ENCODE measurements at regions not wholly inside any gene's neighbourhood (a gene's known extent, or its start where the extent isn't known, plus 50 kb on each side); places are given as distances from the start of the nearest gene placed in this dataset.

- Histone ChIP-seq H3K36me3 (ENCODE audit: insufficient read depth, low read length) (no peaks in the 10 kb centered on the region), H3K4me3 (ENCODE audit: low read length) (no peak overlapping the region), H3K4me1 (ENCODE audit: insufficient read depth, low read length) (no peaks in the 10 kb centered on the region), H3K9me3 (ENCODE audit: control insufficient read depth in 1 of 2, insufficient read depth in 1 of 2, low read length in 2 of 2) (peaks cover 0 to 4% of the 10 kb centered on the region in 2 experiments), H3K27ac (ENCODE audit: low read depth in 1 of 2, low read length in 2 of 2) (no peak overlapping the region), H3K27me3 (ENCODE audit: control insufficient read depth in 1 of 2, insufficient read depth in 2 of 2, low read length in 2 of 2) (no peaks in the 10 kb centered on the region)
- Mint-ChIP-seq H3K4me1 (ENCODE audit: low read depth) (no peaks in the 10 kb centered on the region), H3K4me3 (no peak overlapping the region), H3K9me3 (peaks cover 3% of the 10 kb centered on the region), H3K36me3 (ENCODE audit: low read depth) (no peaks in the 10 kb centered on the region), H3K27me3 (no peaks in the 10 kb centered on the region), H3K27ac (no peak overlapping the region)
- CTCF ChIA-PET, result no interaction called here
- POLR2A ChIA-PET, result no interaction called here
- intact Hi-C loops (cut with DNase I, micrococcal nuclease), result no loop called here
- ATAC-seq (ENCODE audit: poor library complexity) (no peak), DNase-seq (no peak)
- TF ChIP-seq, protein P1, sequence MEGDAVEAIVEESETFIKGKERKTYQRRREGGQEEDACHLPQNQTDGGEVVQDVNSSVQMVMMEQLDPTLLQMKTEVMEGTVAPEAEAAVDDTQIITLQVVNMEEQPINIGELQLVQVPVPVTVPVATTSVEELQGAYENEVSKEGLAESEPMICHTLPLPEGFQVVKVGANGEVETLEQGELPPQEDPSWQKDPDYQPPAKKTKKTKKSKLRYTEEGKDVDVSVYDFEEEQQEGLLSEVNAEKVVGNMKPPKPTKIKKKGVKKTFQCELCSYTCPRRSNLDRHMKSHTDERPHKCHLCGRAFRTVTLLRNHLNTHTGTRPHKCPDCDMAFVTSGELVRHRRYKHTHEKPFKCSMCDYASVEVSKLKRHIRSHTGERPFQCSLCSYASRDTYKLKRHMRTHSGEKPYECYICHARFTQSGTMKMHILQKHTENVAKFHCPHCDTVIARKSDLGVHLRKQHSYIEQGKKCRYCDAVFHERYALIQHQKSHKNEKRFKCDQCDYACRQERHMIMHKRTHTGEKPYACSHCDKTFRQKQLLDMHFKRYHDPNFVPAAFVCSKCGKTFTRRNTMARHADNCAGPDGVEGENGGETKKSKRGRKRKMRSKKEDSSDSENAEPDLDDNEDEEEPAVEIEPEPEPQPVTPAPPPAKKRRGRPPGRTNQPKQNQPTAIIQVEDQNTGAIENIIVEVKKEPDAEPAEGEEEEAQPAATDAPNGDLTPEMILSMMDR (IDR thresholded peaks at IDR 0.05), result no peak
Observed at GRCh38 chr3:23656199-23656598, 149.6 kb upstream of the UBE2E1 start.

- H3K9me3 ChIP-seq (ENCODE audit: control insufficient read depth in 1 of 2, insufficient read depth in 1 of 2, low read length in 2 of 2), result peaks cover 0 to 4% of the 10 kb centered on the region in 2 experiments
- H3K27me3 ChIP-seq (ENCODE audit: control insufficient read depth in 1 of 2, insufficient read depth in 2 of 2, low read length in 2 of 2), result no peaks in the 10 kb centered on the region
- ChIA-PET POLR2A (no interaction called here), CTCF (no interaction called here)
- no peak for ATAC-seq (ENCODE audit: poor library complexity)
- Mint-ChIP-seq H3K27me3 (no peaks in the 10 kb centered on the region), H3K4me3 (no peak overlapping the region), H3K9me3 (peaks cover 3% of the 10 kb centered on the region), H3K36me3 (ENCODE audit: low read depth) (no peaks in the 10 kb centered on the region), H3K27ac (no peak overlapping the region), H3K4me1 (ENCODE audit: low read depth) (no peaks in the 10 kb centered on the region)
- H3K27ac ChIP-seq (ENCODE audit: low read depth in 1 of 2, low read length in 2 of 2), result no peak overlapping the region
- intact Hi-C loops (cut with DNase I, micrococcal nuclease), result no loop called here
- DNase-seq, result no peak
- no peaks in the 10 kb centered on the region for H3K36me3 ChIP-seq (ENCODE audit: insufficient read depth, low read length)
- no peaks in the 10 kb centered on the region for H3K4me1 ChIP-seq (ENCODE audit: insufficient read depth, low read length)
- TF ChIP-seq, protein P1 (IDR thresholded peaks at IDR 0.05), result no peak
- no peak overlapping the region for H3K4me3 ChIP-seq (ENCODE audit: low read length)
Observed at GRCh38 chr3:23656821-23657220, 148.9 kb upstream of the UBE2E1 start.

GRCh38 chr3:23657647-23658046 is 148.1 kb upstream of the UBE2E1 start:
- TF ChIP-seq, protein P1 (IDR thresholded peaks at IDR 0.05), result no peak
- Mint-ChIP-seq H3K9me3 (peaks cover 3% of the 10 kb centered on the region), H3K4me1 (ENCODE audit: low read depth) (no peaks in the 10 kb centered on the region), H3K27ac (no peak overlapping the region), H3K36me3 (ENCODE audit: low read depth) (no peaks in the 10 kb centered on the region), H3K27me3 (no peaks in the 10 kb centered on the region), H3K4me3 (no peak overlapping the region)
- no peak for DNase-seq
- POLR2A ChIA-PET, result no interaction called here
- peaks cover 0 to 4% of the 10 kb centered on the region in 2 experiments for H3K9me3 ChIP-seq (ENCODE audit: control insufficient read depth in 1 of 2, insufficient read depth in 1 of 2, low read length in 2 of 2)
- no peaks in the 10 kb centered on the region for H3K4me1 ChIP-seq (ENCODE audit: insufficient read depth, low read length)
- intact Hi-C loops (cut with DNase I, micrococcal nuclease), result no loop called here
- H3K27ac ChIP-seq (ENCODE audit: low read depth in 1 of 2, low read length in 2 of 2), result no peak overlapping the region
- no peak for ATAC-seq (ENCODE audit: poor library complexity)
- no peak overlapping the region for H3K4me3 ChIP-seq (ENCODE audit: low read length)
- no peaks in the 10 kb centered on the region for H3K36me3 ChIP-seq (ENCODE audit: insufficient read depth, low read length)
- H3K27me3 ChIP-seq (ENCODE audit: control insufficient read depth in 1 of 2, insufficient read depth in 2 of 2, low read length in 2 of 2), result no peaks in the 10 kb centered on the region
- CTCF ChIA-PET, result no interaction called here
